NCI-H1694 (cell line): ENCODE measurements at regions not wholly inside any gene's neighbourhood (a gene's known extent, or its start where the extent isn't known, plus 50 kb on each side); places are given as distances from the start of the nearest gene placed in this dataset.

Experiments
- DNase-seq: peaks from one replicate; lab custom pipeline; 2025; lab: John Stamatoyannopoulos, UW

DNA sequence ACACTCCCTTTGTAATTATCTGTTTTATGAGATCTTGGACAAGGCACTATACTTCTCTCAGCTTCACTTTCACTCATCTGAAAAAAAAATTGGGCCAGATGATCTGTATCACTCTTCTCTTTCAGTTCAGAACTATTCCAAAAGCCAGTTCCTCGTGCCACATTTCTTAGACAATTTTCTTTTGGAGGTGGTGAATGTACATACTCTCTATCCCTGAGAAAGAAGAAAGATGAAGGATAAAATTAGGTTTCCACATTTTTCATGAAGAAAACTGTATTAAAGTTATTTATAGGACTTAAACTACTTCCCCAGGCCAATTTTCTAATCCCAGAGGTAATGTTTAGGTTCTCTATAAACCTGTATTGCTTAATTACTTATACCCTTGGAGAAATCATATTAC lies 171.6 kb downstream of the SLC6A15 start:
- no peak for DNase-seq

DNA sequence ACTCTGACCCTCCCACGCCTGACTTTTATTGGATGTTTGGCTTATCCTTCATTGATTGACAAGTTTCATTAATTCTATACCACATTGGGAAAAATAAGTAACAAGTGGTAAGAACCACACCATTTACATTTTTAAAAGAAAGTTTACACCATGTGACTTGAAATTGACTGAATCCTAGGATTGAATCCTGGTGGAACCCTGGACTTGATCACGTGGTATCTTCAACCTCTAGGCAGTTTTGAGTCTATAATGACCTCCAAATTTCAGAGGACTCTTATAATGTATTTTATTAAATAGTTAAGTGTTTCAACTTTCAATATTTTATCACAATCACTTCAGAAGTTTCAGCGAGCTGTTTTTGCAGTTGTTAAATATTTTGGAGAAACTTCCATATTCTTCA lies 172.0 kb downstream of the SLC6A15 start:
- DNase-seq = no peak

DNA sequence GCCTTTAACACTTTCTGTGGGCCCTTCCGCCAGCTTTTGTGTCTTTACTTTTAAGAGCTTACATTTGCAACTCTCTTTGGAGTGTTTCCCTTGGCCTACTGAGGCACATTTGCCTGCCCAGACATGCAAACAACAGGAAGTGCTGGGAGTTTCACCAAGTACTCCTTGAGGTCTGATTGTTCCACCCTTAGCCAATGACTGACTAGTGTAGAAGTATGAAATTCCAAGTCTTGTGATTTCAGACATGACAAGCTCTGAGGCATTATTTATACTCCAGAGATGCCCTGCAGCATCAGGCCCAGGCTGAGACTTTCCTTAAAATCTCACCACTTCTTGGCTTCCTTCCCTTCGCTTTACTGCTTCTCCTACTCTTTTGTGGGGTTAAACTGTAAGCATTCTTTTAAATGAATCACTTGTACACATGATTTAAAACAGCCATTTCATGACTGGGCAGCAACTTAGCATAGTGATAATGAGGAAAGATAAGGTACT lies 174.1 kb downstream of the SLC6A15 start:
- no peak for DNase-seq

DNA sequence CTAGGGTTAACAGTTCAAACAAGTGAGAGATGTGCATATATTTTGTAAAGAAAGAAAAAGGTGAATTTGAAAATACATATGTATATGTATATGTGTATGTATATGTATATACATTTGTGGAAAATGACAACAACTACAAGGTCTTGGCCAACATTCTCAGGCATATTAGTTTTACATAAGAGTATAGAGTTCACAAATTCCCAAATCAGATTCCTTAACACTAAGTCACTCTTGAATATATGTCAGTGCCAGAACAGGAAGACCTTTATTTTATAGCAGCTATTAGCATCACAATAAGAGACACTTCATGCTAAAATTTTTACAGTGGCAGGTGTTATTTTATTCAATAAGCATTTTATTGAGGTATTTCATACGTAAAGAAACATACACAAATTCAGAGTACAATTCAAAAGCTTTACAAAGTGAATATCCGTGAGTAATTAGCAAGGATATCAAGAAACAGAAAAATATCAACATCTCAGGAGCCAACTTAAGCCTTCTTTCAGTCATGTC lies 179.7 kb downstream of the SLC6A15 start:
- no peak for DNase-seq

DNA sequence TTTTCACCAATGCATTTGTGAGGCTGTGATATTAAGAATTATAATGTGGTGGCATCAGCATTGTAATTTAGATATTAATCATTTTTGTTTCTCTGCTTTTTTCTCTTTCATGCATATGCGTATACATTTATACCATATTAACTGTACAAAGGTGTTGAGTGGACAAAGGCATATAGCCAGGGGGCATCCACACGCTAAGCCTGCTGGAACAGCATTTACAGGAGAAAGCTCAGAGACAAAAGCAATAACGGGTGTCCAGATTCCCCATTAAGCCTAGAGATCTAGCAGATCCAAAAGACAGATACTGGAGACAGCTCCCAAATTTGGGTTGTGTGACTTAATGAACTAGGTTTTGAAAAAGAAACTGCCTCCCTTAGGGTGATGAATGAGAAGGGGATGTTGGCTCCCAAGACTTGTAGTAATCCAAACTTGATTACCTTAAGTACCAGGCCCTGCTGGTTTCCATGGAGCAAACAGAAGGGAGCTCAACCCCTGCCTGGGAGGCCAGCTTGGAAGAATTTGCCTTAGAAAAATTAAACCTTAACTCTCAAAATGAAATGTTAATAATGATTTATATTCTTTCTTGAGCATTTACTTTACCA lies 181.9 kb downstream of the SLC6A15 start:
- no peak for DNase-seq

DNA sequence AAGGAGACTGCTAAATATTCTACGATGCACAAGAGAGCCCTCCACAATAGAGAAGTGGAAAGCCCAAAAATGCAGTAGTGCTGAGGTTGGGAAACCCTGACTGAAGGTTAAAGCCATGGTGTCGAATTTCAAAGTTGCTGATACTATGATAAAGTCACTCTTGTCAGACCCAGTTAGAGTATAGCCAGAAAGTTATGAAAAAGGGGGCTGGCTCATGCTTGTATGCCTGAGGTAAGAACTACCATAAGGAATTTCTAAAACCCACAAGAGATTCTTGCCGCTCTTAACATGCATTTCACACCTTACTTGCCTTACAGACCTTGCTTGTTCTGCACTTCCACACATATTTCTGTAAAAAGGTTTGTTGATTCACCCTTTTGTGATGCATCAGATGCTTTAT lies 184.6 kb downstream of the SLC6A15 start:
- no peak for DNase-seq

DNA sequence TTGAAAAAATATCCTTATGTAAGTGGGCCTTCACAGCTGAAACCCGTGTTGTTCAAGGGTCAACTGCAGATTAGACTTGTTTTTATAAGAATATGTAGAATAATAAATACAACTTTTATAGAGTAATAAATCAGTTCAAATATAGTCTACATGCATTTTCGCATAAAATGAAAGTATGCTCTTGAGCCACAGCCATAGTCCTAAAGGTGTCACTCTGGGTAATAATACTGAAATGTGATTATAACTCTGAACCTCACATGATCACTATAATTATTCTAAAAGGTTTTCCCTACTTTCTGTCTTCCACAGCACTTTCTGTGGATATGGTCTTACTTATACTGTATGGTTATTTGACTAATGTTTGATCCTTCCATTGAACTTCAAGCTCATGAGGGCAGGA lies 185.8 kb downstream of the SLC6A15 start:
- no peak for DNase-seq

DNA sequence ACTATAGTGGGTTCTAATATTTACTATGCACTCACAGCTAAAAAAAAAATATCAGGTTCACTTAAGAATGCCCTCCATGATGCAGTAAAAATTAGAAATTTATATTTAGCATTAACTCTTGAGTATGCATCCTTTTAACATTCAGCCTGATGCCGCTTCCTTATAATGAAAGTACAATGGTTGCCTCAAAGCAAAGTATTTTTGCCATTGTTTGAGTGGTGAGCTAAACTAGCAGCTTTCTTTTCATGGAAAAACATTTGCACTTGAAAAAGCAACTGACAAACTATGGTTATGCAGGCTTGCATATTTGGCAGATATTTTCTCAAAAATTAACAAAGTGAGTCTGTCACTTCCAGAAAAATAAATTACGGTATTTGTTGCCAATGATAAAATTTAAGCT lies 188.6 kb downstream of the SLC6A15 start:
- no peak for DNase-seq

DNA sequence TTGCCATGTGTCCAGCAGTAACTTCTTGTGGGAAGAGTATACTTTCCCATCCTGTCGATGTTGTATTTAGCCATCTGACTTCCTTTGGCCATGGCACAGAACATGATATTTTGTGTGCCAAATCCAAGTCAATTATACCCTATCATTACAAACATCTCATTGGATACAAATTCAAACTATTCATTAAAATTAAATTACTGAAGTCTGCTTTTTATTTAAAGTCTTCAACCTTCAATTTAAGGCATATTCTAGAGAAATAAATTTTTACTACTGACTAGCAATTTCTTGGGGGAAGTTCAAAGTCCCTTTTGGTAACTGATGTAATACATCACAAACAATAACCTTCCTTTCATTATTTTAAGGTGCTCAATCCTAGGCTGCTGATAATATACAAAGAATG lies 192.6 kb downstream of the SLC6A15 start:
- DNase-seq = no peak

DNA sequence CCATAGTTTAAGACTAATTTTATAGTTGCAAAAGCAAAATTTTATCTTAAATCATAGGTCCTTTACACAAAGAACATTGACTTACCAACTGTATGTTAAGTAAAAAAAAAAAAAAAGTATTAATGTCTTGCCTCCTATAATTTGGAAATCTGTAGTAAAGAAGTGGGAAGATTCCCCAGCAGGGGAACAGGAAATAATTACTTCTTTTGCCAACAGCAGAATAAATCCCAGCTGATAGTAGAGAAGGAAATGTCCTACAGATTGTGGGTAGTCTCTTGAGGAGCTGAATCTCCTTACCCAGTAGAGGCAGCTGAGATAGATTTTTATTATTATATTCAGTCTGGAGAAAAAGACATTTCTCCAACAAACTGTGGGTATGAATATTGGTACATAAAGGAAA lies 193.7 kb downstream of the SLC6A15 start:
- no peak for DNase-seq

DNA sequence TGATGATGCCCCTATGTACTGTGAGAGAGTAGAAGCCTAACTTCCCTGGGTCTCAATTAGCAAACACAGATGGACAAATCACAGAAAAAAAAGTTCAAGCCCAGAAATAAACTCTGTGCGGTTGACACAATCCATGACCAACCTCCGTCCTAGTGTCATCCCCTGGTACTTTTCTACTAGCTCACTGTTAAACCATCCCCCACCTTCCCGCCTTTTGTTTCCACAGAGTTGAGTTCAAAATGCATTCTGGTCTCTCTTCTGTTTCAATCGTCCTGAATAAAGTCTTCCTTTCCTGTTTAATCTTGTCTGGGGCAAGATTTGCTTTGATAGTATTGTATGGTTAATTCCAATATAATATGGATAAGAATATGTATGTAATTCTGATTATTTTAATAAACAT lies 199.9 kb downstream of the SLC6A15 start:
- no peak for DNase-seq

DNA sequence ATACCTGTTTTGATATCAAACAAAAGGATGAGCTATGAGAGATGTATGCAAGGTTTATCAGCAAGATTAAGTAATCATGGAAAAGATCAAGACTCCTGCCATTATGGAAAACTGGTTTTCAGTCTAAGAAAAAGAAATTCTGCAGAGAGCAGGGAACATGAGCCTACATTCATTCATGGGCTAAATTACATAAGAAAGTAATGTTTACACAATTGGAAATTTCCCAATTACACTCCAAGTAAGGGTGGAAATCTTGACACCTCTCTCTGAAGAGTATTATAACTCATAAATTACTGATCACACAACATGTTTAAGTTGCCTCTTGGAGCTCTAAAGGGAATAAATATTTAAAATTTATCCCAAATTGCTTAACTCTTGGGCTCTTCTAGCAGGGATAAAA lies 206.2 kb downstream of the SLC6A15 start:
- DNase-seq = no peak

DNA sequence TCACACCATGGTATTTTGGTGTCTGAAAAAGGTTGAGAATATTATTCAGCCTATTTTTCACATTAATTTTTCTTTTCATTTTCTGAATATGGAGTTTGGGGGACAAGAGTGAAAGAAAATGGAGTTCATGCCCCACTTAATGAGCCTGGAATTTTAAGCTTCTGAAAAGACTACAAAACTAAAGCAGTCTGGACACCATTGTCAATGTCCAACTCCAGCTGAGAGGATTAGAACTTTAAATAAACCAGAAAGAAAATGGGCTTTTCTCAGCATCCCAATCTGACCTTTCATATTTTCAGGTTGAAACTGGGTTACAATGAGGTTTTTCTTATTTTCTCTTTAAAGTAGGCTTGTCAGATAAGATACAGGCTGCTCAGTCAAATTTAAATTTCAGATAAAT lies 207.7 kb downstream of the SLC6A15 start:
- no peak for DNase-seq

DNA sequence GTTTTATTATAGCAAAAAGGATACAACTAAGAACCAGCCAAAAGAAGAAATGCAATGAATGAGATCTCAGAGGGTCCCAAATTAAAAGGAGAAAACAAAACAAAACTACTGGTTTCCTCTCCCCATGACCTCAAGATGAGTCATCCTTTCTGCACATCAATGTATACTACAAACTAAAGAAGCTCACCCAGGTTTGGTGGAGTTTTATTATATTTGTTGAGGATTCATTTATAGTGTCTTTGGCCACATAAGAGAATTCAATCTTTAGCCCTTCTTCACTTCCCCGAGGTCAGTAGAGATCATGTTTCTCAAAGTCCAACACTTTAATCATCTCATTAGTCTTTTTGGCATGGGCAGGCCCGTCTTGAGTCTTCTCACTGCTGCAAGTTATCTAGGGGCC lies 210.6 kb downstream of the SLC6A15 start:
- DNase-seq = no peak

DNA sequence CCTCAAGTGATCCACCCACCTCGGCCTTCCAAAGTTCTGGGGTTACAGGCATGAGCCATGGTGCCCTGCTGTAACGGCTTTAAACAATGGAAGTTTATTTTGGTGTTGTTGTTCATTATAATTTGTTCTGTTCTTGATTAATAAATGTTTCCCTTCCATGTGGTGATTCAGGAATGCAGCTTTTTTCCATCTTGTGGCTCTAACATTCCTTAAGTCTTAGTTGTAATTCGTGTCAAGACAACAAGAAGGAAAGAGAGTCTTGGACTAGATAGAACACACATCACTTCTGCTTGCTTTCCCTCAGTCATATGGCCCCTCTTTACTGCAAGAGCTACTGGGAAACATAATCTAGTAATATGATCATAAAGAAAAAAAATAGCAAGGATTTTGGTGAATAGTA lies 211.6 kb downstream of the SLC6A15 start:
- no peak for DNase-seq

DNA sequence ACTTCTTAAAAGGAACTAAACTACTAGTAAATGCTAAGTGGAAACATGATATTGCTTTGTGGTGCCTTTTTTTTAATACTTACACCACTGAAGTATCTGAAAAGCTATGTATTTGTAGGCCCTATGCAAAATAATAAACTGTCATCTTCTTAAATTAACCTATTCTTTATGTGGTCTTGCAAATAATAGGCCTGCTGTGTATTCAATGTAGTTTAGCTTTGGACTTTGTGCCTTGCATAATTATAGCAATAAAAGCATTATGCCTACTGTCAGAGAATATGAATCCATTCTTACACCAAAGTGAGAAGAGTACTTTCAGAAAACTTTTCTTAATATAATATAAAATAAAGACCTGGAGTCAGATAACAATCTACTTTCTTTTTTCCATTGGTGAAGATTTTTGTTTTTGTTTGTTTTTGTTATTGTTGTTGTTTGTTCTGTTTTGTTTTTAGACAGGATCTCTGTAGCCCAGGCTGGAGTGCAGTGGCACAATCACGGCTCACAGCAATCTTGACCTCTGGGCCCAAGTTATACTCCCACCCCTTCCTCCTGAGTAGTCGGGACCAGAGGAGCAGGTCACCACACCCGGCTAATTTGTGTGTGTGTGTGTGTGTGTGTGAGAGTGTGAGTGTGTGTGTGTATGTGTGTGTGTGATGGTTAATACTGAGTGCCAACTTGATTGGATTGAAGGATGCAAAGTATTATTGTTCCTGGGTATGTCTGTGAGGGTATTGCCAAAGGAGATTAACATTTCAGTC lies 213.8 kb downstream of the SLC6A15 start:
- DNase-seq = no peak

DNA sequence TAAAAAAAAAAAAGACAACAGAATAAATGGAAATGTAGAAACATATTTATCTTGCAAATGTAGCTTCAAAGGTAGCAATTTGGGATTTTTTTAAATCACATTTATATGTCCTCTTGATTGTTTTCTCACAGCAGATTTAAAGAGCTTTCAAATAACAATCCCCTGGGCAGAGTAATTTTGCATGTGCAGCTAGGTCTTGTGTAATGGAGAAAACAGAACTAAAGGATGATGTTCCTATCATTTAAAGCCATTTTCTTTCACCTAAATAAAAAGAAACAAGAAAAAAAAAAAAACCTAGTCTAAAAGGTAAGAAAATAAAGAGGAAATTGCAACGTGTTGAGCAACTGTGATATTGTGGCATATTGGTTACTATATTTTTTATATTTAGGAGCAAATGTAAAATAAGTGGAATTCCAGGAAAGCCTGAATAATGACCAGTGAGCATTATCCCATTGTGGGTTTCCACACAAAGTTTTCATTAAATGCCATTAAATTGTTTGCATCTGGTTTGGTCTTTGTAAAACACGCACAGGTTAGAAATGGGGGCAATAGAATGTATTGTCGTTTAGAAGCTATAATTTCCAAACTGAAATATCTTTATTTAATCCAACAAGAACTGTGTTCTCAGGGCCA lies 215.6 kb downstream of the SLC6A15 start:
- no peak for DNase-seq

DNA sequence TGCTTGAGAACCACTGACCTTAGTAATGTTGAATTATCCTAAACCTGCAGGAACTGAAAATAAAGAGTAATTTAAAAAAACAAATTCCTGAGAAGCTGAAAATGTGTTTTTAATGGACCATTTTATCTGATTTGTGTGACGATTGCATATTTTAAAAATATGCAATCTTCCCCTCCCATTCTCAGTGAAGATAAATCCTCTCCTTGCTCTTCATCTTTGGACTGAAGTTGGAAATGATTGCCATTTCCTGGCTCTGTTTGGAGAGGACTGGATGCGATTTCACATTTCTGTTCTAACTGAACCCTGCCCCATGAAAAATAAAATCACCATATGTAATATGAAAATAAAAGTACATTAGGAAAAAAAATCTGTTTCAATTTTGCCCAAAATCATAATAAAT lies 216.3 kb downstream of the SLC6A15 start:
- no peak for DNase-seq

DNA sequence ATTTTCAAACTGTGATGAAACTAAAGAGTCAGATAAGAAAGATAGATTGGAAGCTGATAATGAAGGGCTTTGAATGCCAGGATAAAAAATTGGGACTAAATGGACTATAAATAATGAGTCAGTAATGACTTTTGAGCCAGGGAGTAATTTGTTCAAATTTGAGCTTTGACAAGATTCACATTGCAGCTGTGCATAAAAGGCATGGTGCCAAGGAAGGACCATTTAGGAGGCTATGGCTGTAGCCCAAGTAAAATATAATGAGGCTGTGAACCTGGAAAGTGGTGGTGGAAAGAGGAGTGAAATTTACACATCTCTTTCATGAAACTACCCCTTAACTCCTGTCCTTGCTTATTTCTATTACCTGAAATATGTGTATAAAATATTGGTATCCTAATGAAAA lies 218.5 kb downstream of the SLC6A15 start:
- DNase-seq = peak; percentile 77

DNA sequence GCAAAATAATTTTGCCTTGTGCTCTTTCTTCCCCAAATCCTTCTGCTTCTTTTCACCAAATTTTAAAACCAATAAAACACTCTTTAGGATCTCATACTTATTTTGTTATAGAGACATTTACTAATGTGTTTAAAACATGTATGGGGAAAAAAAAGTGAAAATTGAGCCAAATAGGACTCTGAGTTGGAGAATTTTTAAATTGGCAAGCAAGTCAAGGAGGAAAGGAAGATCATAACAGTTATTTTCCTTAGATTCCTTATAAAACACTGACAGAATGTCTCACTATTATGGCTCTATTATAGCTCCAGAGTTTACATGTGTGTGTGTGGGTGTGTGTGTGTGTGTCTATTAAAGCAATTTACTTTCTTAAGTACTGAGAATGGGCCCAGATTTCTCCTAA lies 220.5 kb downstream of the SLC6A15 start:
- no peak for DNase-seq

DNA sequence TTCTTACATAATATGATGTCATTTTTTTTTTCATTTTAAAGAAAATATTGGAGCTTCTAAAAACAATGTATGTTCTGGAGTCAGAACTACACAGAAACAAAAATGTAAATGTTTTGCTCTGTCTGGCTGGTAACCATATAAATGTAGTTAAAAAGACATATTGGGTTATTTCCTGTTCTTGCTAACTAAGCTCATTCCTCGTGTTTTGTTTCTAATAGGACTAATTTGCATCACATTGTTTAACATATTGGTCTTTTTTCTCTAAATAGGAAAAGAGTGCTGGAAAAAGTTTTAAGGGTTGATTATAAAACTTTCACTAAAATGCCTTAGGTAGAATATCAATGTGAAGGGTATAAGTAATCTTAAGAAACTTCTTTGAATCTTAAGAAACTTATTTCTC lies 221.3 kb downstream of the SLC6A15 start:
- no peak for DNase-seq

DNA sequence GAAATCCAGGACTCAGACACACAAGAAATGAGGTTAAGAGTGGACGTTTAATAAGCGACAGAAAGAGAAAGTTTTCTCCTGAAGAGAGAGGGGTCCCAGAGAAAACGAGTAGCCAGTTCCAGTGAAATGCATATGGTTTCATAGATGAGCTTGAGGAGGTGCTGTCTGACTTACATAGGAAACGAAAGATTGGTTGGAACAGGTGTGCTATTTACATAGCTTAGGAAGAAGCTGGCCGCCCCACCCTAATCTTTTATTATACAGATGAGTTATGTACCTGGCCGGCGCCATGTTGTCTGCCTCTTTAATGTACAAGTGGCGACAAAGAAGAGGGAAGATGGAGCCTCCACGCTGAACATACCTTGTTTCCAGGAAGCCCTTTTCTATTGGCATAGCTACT lies 223.0 kb downstream of the SLC6A15 start:
- no peak for DNase-seq

DNA sequence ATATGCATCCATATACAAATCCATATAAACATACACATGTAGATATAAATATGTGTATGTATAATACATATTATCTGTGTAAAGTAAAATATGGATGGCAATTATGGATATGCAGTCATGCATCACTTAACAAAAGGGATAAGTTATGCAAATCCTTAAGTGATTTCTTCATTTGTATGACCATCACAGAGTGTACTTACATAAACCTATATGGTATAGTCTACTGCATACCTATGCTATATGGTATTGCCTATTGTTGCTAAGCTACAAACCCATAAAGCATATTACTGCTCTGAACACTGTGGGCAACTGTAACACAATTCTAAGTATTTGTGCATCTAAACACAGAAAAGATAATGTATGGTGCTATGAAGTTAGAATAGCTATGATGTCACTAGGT lies 227.2 kb downstream of the SLC6A15 start:
- DNase-seq = no peak
